ENCODE measurements at regions not wholly inside any gene's neighbourhood (a gene's known extent, or its start where the extent isn't known, plus 50 kb on each side); places are given as distances from the start of the nearest gene placed in this dataset.

GRCh38 chr13:85441975-85442374, 357.2 kb downstream of the SLITRK6 start:
- H3K27ac ChIP-seq = no peak overlapping the region
- no peak overlapping the region for H3K4me3 ChIP-seq (replicated peaks in 1 of 3)
- intact Hi-C loops (cut with DNase I) = no loop called here
- WGBS, 2 donors = 88 to 91% methylated on average over 1 of the region's 1 CpG
- no peaks in the 10 kb centered on the region for H3K4me1 ChIP-seq
- TF ChIP-seq POLR2A (IDR thresholded peaks at IDR 0.05) = no peak
- TF ChIP-seq CTCF (IDR thresholded peaks at IDR 0.05) = no peak
- no peak for DNase-seq
- H3K27me3 ChIP-seq = no peaks in the 10 kb centered on the region
- H3K9me3 ChIP-seq = no peaks in the 10 kb centered on the region
- H3K36me3 ChIP-seq = no peaks in the 10 kb centered on the region

GRCh38 chr13:85441364-85441763, 357.9 kb downstream of the SLITRK6 start:
- Histone ChIP-seq H3K36me3 (no peaks in the 10 kb centered on the region), H3K4me1 (no peaks in the 10 kb centered on the region), H3K9me3 (no peaks in the 10 kb centered on the region), H3K4me3 (replicated peaks in 1 of 3) (no peak overlapping the region), H3K27ac (no peak overlapping the region), H3K27me3 (no peaks in the 10 kb centered on the region)
- no peak for DNase-seq
- TF ChIP-seq CTCF (IDR thresholded peaks at IDR 0.05) (no peak), POLR2A (IDR thresholded peaks at IDR 0.05) (no peak)
- intact Hi-C loops (cut with DNase I) = no loop called here
- WGBS, 2 donors = 92 to 95% methylated on average over 12 of the region's 12 CpGs

GRCh38 chr13:85436029-85436428, 363.2 kb downstream of the SLITRK6 start:
- Histone ChIP-seq H3K36me3 (no peaks in the 10 kb centered on the region), H3K4me3 (replicated peaks in 1 of 3) (no peak overlapping the region), H3K4me1 (no peaks in the 10 kb centered on the region), H3K27me3 (no peaks in the 10 kb centered on the region), H3K9me3 (no peaks in the 10 kb centered on the region), H3K27ac (no peak overlapping the region)
- intact Hi-C loops (cut with DNase I) = no loop called here
- no peak for DNase-seq
- 89 to 96% methylated on average over 1 of the region's 1 CpG for WGBS, 2 donors
- no peak for TF ChIP-seq CTCF (IDR thresholded peaks at IDR 0.05)
- no peak for TF ChIP-seq POLR2A (IDR thresholded peaks at IDR 0.05)

- intact Hi-C loops (cut with DNase I) = no loop called here
Observed at GRCh38 chr13:85434927-85435326, 364.3 kb downstream of the SLITRK6 start.

GRCh38 chr13:85432881-85433280, 366.3 kb downstream of the SLITRK6 start:
- DNase-seq = no peak
- no peaks in the 10 kb centered on the region for H3K4me1 ChIP-seq
- no peaks in the 10 kb centered on the region for H3K36me3 ChIP-seq
- intact Hi-C loops (cut with DNase I) = no loop called here
- H3K9me3 ChIP-seq = no peaks in the 10 kb centered on the region
- TF ChIP-seq CTCF (IDR thresholded peaks at IDR 0.05) (no peak), POLR2A (IDR thresholded peaks at IDR 0.05) (no peak)
- no peaks in the 10 kb centered on the region for H3K27me3 ChIP-seq
- H3K27ac ChIP-seq = no peak overlapping the region
- H3K4me3 ChIP-seq (replicated peaks in 1 of 3) = no peak overlapping the region

More at GRCh38 chr13:85434927-85435326, 364.3 kb downstream of the SLITRK6 start:
- Histone ChIP-seq H3K9me3 (no peaks in the 10 kb centered on the region), H3K27me3 (no peaks in the 10 kb centered on the region), H3K36me3 (no peaks in the 10 kb centered on the region), H3K4me3 (replicated peaks in 1 of 3) (no peak overlapping the region), H3K4me1 (no peaks in the 10 kb centered on the region), H3K27ac (no peak overlapping the region)
- TF ChIP-seq CTCF (IDR thresholded peaks at IDR 0.05) (no peak), POLR2A (IDR thresholded peaks at IDR 0.05) (no peak)
- DNase-seq = no peak
